ENCODE measurements at regions not wholly inside any gene's neighbourhood (a gene's known extent, or its start where the extent isn't known, plus 50 kb on each side); places are given as distances from the start of the nearest gene placed in this dataset.

DNA sequence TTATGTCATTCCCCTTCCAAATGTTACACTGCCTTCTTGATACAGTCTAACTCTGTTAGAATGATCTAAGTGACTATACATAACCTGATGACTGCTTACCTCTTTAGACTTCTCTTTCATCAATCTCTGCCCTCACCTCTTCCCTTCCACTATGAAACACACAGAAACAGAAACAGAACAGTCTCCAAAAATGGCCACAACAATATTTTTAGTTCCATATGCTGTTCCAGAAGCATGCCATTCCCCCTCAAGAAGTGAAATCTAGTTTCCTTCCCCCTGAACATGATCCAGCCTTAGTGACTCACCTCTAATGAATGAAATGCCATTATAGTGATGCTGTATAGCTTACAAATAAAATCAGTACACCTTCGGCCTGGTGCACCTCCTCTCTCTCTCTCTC lies 229.3 kb upstream of the TENT5A start:
- Mint-ChIP-seq H3K36me3 (ENCODE audit: low read depth) (peaks cover 10% of the 10 kb centered on the region), H3K4me1 (ENCODE audit: low read depth) (peaks cover 28% of the 10 kb centered on the region), H3K27me3 (ENCODE audit: low read depth) (no peaks in the 10 kb centered on the region), H3K27ac (ENCODE audit: unreplicated experiment) (peak overlapping the region; percentile 79), H3K9me3 (ENCODE audit: low read depth) (peaks cover 21% of the 10 kb centered on the region), H3K4me3 (ENCODE audit: unreplicated experiment) (no peak overlapping the region)
- DNase-seq (ENCODE audit: low spot score) = no peak
- TF ChIP-seq, protein P1, sequence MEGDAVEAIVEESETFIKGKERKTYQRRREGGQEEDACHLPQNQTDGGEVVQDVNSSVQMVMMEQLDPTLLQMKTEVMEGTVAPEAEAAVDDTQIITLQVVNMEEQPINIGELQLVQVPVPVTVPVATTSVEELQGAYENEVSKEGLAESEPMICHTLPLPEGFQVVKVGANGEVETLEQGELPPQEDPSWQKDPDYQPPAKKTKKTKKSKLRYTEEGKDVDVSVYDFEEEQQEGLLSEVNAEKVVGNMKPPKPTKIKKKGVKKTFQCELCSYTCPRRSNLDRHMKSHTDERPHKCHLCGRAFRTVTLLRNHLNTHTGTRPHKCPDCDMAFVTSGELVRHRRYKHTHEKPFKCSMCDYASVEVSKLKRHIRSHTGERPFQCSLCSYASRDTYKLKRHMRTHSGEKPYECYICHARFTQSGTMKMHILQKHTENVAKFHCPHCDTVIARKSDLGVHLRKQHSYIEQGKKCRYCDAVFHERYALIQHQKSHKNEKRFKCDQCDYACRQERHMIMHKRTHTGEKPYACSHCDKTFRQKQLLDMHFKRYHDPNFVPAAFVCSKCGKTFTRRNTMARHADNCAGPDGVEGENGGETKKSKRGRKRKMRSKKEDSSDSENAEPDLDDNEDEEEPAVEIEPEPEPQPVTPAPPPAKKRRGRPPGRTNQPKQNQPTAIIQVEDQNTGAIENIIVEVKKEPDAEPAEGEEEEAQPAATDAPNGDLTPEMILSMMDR (IDR thresholded peaks at IDR 0.05) = no peak

DNA sequence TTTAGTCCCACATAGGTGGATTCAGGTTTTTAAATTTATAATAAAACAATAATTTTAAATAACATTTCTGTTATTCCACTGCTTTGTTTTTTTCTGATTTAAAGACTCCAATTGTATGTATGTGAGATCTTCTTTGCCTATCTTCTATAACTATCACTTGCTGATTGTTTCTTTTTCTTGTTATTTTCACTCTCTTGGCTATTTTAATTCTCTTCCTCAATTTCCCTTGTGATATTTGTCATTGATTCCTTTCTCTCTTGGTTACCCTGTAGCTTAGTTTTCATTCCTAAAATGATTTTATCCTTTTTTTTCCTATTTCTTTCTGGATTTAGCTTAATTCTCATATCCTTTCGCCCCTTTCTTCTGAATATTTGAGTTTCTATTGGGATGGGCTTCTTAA lies 227.3 kb upstream of the TENT5A start:
- H3K27ac Mint-ChIP-seq (ENCODE audit: unreplicated experiment) = no peak overlapping the region
- H3K9me3 Mint-ChIP-seq (ENCODE audit: low read depth) = peaks cover 30% of the 10 kb centered on the region
- H3K27me3 Mint-ChIP-seq (ENCODE audit: low read depth) = no peaks in the 10 kb centered on the region
- H3K4me1 Mint-ChIP-seq (ENCODE audit: low read depth) = peaks cover 17% of the 10 kb centered on the region
- peaks cover 10% of the 10 kb centered on the region for H3K36me3 Mint-ChIP-seq (ENCODE audit: low read depth)
- DNase-seq (ENCODE audit: low spot score) = no peak
- TF ChIP-seq, protein P1 (IDR thresholded peaks at IDR 0.05) = no peak
- no peak overlapping the region for H3K4me3 Mint-ChIP-seq (ENCODE audit: unreplicated experiment)

DNA sequence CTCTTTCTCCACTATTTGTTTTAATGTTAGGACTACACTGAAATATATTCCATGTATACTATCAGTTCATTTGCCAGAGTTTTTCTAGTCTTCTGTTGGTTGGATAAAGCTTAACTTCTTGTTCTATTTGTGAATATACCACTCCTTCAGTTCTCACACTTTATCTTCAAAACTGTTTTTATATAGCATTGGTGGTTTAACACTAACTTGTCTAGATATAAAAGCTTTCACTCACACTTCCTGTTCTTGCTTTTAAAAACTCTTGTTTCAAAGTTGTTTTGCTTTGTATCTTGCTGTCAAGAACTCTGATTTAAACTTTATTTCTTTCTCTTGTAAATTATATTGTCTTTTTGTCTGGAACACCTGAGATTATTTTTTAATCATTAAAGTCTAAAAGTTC lies 226.8 kb upstream of the TENT5A start:
- no peaks in the 10 kb centered on the region for H3K27me3 Mint-ChIP-seq (ENCODE audit: low read depth)
- peaks cover 10% of the 10 kb centered on the region for H3K36me3 Mint-ChIP-seq (ENCODE audit: low read depth)
- H3K9me3 Mint-ChIP-seq (ENCODE audit: low read depth) = peaks cover 30% of the 10 kb centered on the region

DNA sequence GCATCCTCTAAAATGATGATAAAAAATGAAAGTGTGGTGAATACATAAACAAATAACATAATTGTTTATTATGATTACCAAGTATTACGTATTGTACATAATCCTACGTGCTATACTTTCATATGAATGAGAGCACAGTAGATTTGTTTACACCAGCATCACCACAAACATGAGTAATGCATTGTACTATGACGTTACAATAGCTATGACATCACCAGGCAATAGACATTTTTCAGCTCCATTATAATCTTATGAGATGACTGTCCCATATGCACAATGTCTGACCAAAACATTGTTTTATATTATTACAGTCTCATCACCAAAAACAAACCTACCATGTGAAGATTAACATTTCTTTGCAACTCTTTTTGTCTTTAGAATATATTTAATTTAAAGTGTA lies 225.7 kb upstream of the TENT5A start:
- Mint-ChIP-seq H3K27me3 (ENCODE audit: low read depth) (no peaks in the 10 kb centered on the region), H3K9me3 (ENCODE audit: low read depth) (peaks cover 35% of the 10 kb centered on the region), H3K4me1 (ENCODE audit: low read depth) (peaks cover 14% of the 10 kb centered on the region), H3K36me3 (ENCODE audit: low read depth) (peaks cover 10% of the 10 kb centered on the region), H3K4me3 (ENCODE audit: unreplicated experiment) (no peak overlapping the region), H3K27ac (ENCODE audit: unreplicated experiment) (no peak overlapping the region)
- DNase-seq (ENCODE audit: low spot score) = no peak
- TF ChIP-seq, protein P1 (IDR thresholded peaks at IDR 0.05) = no peak

More for the DNA sequence above, 226.8 kb upstream of the TENT5A start:
- TF ChIP-seq, protein P1 (IDR thresholded peaks at IDR 0.05) = no peak
- Mint-ChIP-seq H3K4me1 (ENCODE audit: low read depth) (peaks cover 14% of the 10 kb centered on the region), H3K4me3 (ENCODE audit: unreplicated experiment) (no peak overlapping the region), H3K27ac (ENCODE audit: unreplicated experiment) (no peak overlapping the region)
- DNase-seq (ENCODE audit: low spot score) = no peak

DNA sequence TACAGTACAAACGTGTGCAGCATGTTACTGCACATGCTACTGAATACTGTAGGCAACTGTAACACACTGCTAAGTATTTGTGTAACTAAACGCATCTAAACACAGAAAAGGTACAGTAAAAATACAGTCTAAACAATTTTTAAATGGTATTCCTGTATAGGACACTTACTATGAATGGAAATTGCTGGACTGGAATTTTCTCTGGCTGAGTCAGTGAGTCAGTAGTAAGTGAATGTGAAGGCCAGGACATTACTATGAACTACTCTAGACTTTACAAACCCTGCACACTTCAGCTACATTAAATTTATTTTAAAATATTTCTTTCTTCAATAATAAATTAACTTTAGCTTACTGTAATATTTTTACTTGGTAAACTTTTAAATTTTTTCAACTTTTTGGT lies 225.0 kb upstream of the TENT5A start:
- Mint-ChIP-seq H3K36me3 (ENCODE audit: low read depth) (peaks cover 16% of the 10 kb centered on the region), H3K27me3 (ENCODE audit: low read depth) (no peaks in the 10 kb centered on the region), H3K4me3 (ENCODE audit: unreplicated experiment) (no peak overlapping the region), H3K9me3 (ENCODE audit: low read depth) (peaks cover 43% of the 10 kb centered on the region), H3K4me1 (ENCODE audit: low read depth) (peaks cover 12% of the 10 kb centered on the region), H3K27ac (ENCODE audit: unreplicated experiment) (no peak overlapping the region)
- TF ChIP-seq, protein P1 (IDR thresholded peaks at IDR 0.05) = no peak
- DNase-seq (ENCODE audit: low spot score) = no peak

Data from chondrocyte (in vitro differentiated cells).